ENCODE measurements at regions not wholly inside any gene's neighbourhood (a gene's known extent, or its start where the extent isn't known, plus 50 kb on each side); places are given as distances from the start of the nearest gene placed in this dataset.

- no peaks in the 10 kb centered on the region for H3K36me3 ChIP-seq
- intact Hi-C loops (cut with DNase I): no loop called here
- no peaks in the 10 kb centered on the region for H3K27me3 ChIP-seq
- peaks cover 1% of the 10 kb centered on the region for H3K4me1 ChIP-seq (ENCODE audit: insufficient read depth)
- WGBS, 3 donors: 60 to 77% (median 65%) methylated on average over 3 of the region's 3 CpGs
- no peaks in the 10 kb centered on the region for H3K9me3 ChIP-seq
- no peak overlapping the region for H3K4me3 ChIP-seq
- no peak for TF ChIP-seq EP300 (IDR thresholded peaks at IDR 0.05)
- no peak for TF ChIP-seq CTCF (IDR thresholded peaks at IDR 0.05)
- TF ChIP-seq POLR2A (IDR thresholded peaks at IDR 0.05): no peak
- no peak overlapping the region for H3K27ac ChIP-seq
- DNase-seq: no peak
Observed at GRCh38 chr17:33661975-33662374, 368.9 kb upstream of the ASIC2 start.

GRCh38 chr17:33664116-33664840 lies 371.2 kb upstream of the ASIC2 start:
- WGBS, 3 donors: 62 to 70% (median 67%) methylated on average over 8 of the region's 8 CpGs

GRCh38 chr17:33667052-33667509 lies 374.0 kb upstream of the ASIC2 start:
- no peaks in the 10 kb centered on the region for H3K9me3 ChIP-seq
- H3K4me1 ChIP-seq (ENCODE audit: insufficient read depth): peaks cover 5% of the 10 kb centered on the region
- intact Hi-C loops (cut with DNase I): no loop called here
- TF ChIP-seq CTCF (IDR thresholded peaks at IDR 0.05) (no peak), EP300 (IDR thresholded peaks at IDR 0.05) (no peak), POLR2A (IDR thresholded peaks at IDR 0.05) (no peak)
- H3K27ac ChIP-seq: no peak overlapping the region
- H3K27me3 ChIP-seq: no peaks in the 10 kb centered on the region
- no peak for DNase-seq
- no peaks in the 10 kb centered on the region for H3K36me3 ChIP-seq
- WGBS, 3 donors: 47 to 59% (median 58%) methylated on average over 12 of the region's 12 CpGs
- H3K4me3 ChIP-seq: no peak overlapping the region

More at GRCh38 chr17:33664116-33664840, 371.2 kb upstream of the ASIC2 start:
- Histone ChIP-seq H3K9me3 (no peaks in the 10 kb centered on the region), H3K27me3 (no peaks in the 10 kb centered on the region), H3K4me1 (ENCODE audit: insufficient read depth) (peaks cover 5% of the 10 kb centered on the region), H3K4me3 (no peak overlapping the region), H3K36me3 (no peaks in the 10 kb centered on the region), H3K27ac (no peak overlapping the region)
- intact Hi-C loops (cut with DNase I): no loop called here
- no peak for TF ChIP-seq CTCF (IDR thresholded peaks at IDR 0.05)
- no peak for TF ChIP-seq POLR2A (IDR thresholded peaks at IDR 0.05)
- TF ChIP-seq EP300 (IDR thresholded peaks at IDR 0.05): no peak
- DNase-seq: no peak

GRCh38 chr17:33667671-33668070 lies 374.6 kb upstream of the ASIC2 start:
- Histone ChIP-seq H3K27ac (no peak overlapping the region), H3K27me3 (no peaks in the 10 kb centered on the region), H3K36me3 (no peaks in the 10 kb centered on the region), H3K4me1 (ENCODE audit: insufficient read depth) (peaks cover 5% of the 10 kb centered on the region), H3K9me3 (no peaks in the 10 kb centered on the region), H3K4me3 (no peak overlapping the region)
- TF ChIP-seq EP300 (IDR thresholded peaks at IDR 0.05) (no peak), CTCF (IDR thresholded peaks at IDR 0.05) (no peak), POLR2A (IDR thresholded peaks at IDR 0.05) (no peak)
- intact Hi-C loops (cut with DNase I): no loop called here
- 27 to 37% (median 34%) methylated on average over 4 of the region's 4 CpGs for WGBS, 3 donors
- peak in 3 of 5 donors; percentile 12 to 42 (median 33) for DNase-seq
